ENCODE measurements at regions not wholly inside any gene's neighbourhood (a gene's known extent, or its start where the extent isn't known, plus 50 kb on each side); places are given as distances from the start of the nearest gene placed in this dataset.

- intact Hi-C loops (cut with DNase I) = no loop called here
- H3K9me3 ChIP-seq = no peaks in the 10 kb centered on the region
- H3K27me3 ChIP-seq = no peaks in the 10 kb centered on the region
- no peaks in the 10 kb centered on the region for H3K36me3 ChIP-seq
- no peak overlapping the region for H3K4me3 ChIP-seq (replicated peaks in 1 of 3)
- no peaks in the 10 kb centered on the region for H3K4me1 ChIP-seq
- H3K27ac ChIP-seq = no peak overlapping the region
- TF ChIP-seq CTCF (IDR thresholded peaks at IDR 0.05) = no peak
- no peak for TF ChIP-seq POLR2A (IDR thresholded peaks at IDR 0.05)
- 78 to 85% methylated on average over 5 of the region's 5 CpGs for WGBS, 2 donors
- no peak for DNase-seq
These were observed 319.3 kb upstream of the UBE2E3 start for GRCh38 chr2:180660881-180661685.

GRCh38 chr2:180660207-180660606 lies 320.2 kb upstream of the UBE2E3 start:
- Histone ChIP-seq H3K27me3 (no peaks in the 10 kb centered on the region), H3K36me3 (no peaks in the 10 kb centered on the region), H3K9me3 (no peaks in the 10 kb centered on the region), H3K27ac (no peak overlapping the region), H3K4me1 (no peaks in the 10 kb centered on the region), H3K4me3 (replicated peaks in 1 of 3) (no peak overlapping the region)
- WGBS, 2 donors = 51 to 61% methylated on average over 8 of the region's 8 CpGs
- intact Hi-C loops (cut with DNase I) = no loop called here
- no peak for TF ChIP-seq CTCF (IDR thresholded peaks at IDR 0.05)
- DNase-seq = no peak

- Histone ChIP-seq H3K4me1 (no peaks in the 10 kb centered on the region), H3K36me3 (no peaks in the 10 kb centered on the region), H3K27me3 (no peaks in the 10 kb centered on the region), H3K9me3 (no peaks in the 10 kb centered on the region), H3K27ac (no peak overlapping the region), H3K4me3 (replicated peaks in 1 of 3) (no peak overlapping the region)
- WGBS, 2 donors = 91% methylated on average over 1 of the region's 1 CpG
- TF ChIP-seq POLR2A (IDR thresholded peaks at IDR 0.05) (no peak), CTCF (IDR thresholded peaks at IDR 0.05) (no peak)
- no peak for DNase-seq
- intact Hi-C loops (cut with DNase I) = no loop called here
These were observed 323.4 kb upstream of the UBE2E3 start for GRCh38 chr2:180657054-180657453.

- H3K27ac ChIP-seq = no peak overlapping the region
- DNase-seq = no peak
- H3K4me3 ChIP-seq (replicated peaks in 1 of 3) = no peak overlapping the region
- no peaks in the 10 kb centered on the region for H3K36me3 ChIP-seq
- no peaks in the 10 kb centered on the region for H3K9me3 ChIP-seq
- 54 to 93% methylated on average over 1 of the region's 1 CpG for WGBS, 2 donors
- no peaks in the 10 kb centered on the region for H3K4me1 ChIP-seq
- H3K27me3 ChIP-seq = no peaks in the 10 kb centered on the region
- intact Hi-C loops (cut with DNase I) = no loop called here
- TF ChIP-seq POLR2A (IDR thresholded peaks at IDR 0.05) = no peak
- no peak for TF ChIP-seq CTCF (IDR thresholded peaks at IDR 0.05)
These were observed 324.0 kb upstream of the UBE2E3 start for GRCh38 chr2:180656455-180656847.

GRCh38 chr2:180655842-180656454 lies 324.5 kb upstream of the UBE2E3 start:
- Histone ChIP-seq H3K9me3 (no peaks in the 10 kb centered on the region), H3K4me1 (no peaks in the 10 kb centered on the region), H3K27me3 (no peaks in the 10 kb centered on the region), H3K36me3 (no peaks in the 10 kb centered on the region), H3K4me3 (replicated peaks in 1 of 3) (no peak overlapping the region), H3K27ac (no peak overlapping the region)
- 71 to 77% methylated on average over 1 of the region's 1 CpG for WGBS, 2 donors
- DNase-seq = no peak
- TF ChIP-seq POLR2A (IDR thresholded peaks at IDR 0.05) (no peak), CTCF (IDR thresholded peaks at IDR 0.05) (peak in 1 of 6 experiments; percentile 5)
- intact Hi-C loops (cut with DNase I) = no loop called here
